ENCODE measurements at regions not wholly inside any gene's neighbourhood (a gene's known extent, or its start where the extent isn't known, plus 50 kb on each side); places are given as distances from the start of the nearest gene placed in this dataset.

DNA sequence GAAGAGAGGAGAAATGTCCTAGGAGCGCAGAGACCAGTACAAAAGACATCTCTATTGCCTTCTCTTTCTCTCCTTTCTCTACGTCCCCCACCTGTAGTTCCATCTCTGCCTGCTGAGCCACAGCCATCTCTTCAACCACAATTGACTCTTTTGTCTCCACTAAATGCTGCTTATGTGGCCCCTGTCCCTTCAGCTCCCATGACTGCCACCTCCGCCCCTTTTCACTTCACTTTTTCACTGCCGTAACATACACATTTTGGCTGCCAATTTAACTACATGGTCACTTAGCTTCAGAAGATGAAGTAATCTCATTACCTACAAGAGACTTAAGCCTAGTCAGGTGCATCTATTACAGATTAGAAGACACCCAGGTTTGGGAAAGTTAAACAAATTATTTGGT, 81.9 kb downstream of the MZT1 start:
- no peaks in the 10 kb centered on the region for H3F3A ChIP-seq (replicated peaks; ENCODE audit: insufficient read depth)
- no peak overlapping the region for H3K4me2 ChIP-seq
- no peaks in the 10 kb centered on the region for H3K79me2 ChIP-seq (ENCODE audit: insufficient read depth)
- ChIA-PET CTCF (interaction anchor here (0.7 to 1.3 kb wide), 2 partner anchors 28 to 92 kb away, joined by 3 read pairs; no protein-coding TSS in a partner anchor), POLR2A (no interaction called here)
- H3K27ac ChIP-seq (ENCODE audit: low read depth in 2 of 2, low read length in 1 of 2), result no peak overlapping the region
- TF ChIP-seq, protein P1, sequence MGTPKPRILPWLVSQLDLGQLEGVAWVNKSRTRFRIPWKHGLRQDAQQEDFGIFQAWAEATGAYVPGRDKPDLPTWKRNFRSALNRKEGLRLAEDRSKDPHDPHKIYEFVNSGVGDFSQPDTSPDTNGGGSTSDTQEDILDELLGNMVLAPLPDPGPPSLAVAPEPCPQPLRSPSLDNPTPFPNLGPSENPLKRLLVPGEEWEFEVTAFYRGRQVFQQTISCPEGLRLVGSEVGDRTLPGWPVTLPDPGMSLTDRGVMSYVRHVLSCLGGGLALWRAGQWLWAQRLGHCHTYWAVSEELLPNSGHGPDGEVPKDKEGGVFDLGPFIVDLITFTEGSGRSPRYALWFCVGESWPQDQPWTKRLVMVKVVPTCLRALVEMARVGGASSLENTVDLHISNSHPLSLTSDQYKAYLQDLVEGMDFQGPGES (IDR thresholded peaks at IDR 0.05; ENCODE audit: low read depth, low read length), result no peak
- TF ChIP-seq GATA2 (CRISPR knock-in tag; IDR thresholded peaks at IDR 0.05) (no peak), FOXJ3 (CRISPR knock-in tag; IDR thresholded peaks at IDR 0.05) (no peak), RCOR1 (IDR thresholded peaks at IDR 0.05; ENCODE audit: low read length) (no peak), POLR2AphosphoS5 (IDR thresholded peaks at IDR 0.05; ENCODE audit: low read depth, low read length) (no peak)
- TF ChIP-seq, protein P2, sequence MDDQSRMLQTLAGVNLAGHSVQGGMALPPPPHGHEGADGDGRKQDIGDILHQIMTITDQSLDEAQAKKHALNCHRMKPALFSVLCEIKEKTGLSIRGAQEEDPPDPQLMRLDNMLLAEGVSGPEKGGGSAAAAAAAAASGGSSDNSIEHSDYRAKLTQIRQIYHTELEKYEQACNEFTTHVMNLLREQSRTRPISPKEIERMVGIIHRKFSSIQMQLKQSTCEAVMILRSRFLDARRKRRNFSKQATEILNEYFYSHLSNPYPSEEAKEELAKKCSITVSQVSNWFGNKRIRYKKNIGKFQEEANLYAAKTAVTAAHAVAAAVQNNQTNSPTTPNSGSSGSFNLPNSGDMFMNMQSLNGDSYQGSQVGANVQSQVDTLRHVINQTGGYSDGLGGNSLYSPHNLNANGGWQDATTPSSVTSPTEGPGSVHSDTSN (IDR thresholded peaks at IDR 0.05), result no peak
- TF ChIP-seq, protein P3, sequence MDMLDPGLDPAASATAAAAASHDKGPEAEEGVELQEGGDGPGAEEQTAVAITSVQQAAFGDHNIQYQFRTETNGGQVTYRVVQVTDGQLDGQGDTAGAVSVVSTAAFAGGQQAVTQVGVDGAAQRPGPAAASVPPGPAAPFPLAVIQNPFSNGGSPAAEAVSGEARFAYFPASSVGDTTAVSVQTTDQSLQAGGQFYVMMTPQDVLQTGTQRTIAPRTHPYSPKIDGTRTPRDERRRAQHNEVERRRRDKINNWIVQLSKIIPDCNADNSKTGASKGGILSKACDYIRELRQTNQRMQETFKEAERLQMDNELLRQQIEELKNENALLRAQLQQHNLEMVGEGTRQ (IDR thresholded peaks at IDR 0.05; ENCODE audit: borderline replicate concordance, low read depth, low read length), result no peak
- no peaks in the 10 kb centered on the region for H3K27me3 ChIP-seq (ENCODE audit: insufficient read depth)
- DNase-seq, result no peak
- H3K9ac ChIP-seq, result no peak overlapping the region
- no peak overlapping the region for H2AFZ ChIP-seq (ENCODE audit: low read depth)
- no peaks in the 10 kb centered on the region for H4K20me1 ChIP-seq (ENCODE audit: insufficient read depth)
- H3K9me2 ChIP-seq, result no peaks in the 10 kb centered on the region
- no peaks in the 10 kb centered on the region for H3K4me1 ChIP-seq (ENCODE audit: control insufficient read depth in 1 of 2, insufficient read depth in 2 of 2, low read depth in 1 of 2, low read length in 1 of 2)
- H3K36me3 ChIP-seq (replicated peaks in 1 of 2; ENCODE audit: control insufficient read depth in 1 of 2, insufficient read depth in 2 of 2, low read length in 1 of 2), result no peaks in the 10 kb centered on the region
- no peaks in the 10 kb centered on the region for H3K9me3 ChIP-seq
- no peak overlapping the region for H3K4me3 ChIP-seq (ENCODE audit: low read depth in 2 of 2, low read length in 1 of 2)
- 66% methylated on average over 4 of the region's 4 CpGs for WGBS (ENCODE audit: low lambda C conversion rate)

DNA sequence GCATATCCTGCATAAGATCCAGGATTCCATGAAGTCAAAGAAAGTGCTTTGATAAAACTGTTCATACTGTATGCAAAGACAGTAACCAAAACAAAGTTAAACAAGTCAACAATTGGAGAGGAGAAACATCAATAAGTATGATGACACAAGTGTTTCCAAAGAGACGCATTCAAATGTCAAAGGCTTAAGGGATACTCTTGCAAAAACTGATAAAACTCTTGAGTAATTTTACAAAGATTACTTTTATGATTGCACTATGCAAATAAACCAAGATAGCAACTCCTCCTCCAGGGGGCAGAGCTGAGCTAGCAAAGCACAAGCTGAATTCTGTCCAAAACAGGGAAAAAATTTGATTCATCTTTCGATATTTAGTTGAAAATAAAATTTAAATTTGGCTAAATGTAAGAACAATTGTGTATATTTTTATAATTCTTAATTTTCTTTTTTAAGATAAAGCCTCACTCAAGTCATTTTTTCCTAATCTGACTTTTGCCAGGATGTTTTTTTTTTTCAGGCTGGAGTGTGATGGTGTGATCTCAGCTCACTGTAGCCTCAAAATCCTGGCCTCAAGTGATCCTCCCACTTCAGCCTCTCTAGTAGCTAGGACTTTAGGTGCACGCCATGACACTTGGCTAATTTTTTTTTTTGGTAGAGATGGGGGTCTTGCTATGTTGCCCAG, 84.0 kb downstream of the MZT1 start:
- ChIA-PET CTCF (interaction anchor here (0.7 to 3.1 kb wide), 11 partner anchors 8 to 163 kb away, joined by 3 to 13 read pairs (median 4); no protein-coding TSS in a partner anchor), POLR2A (no interaction called here)
- Histone ChIP-seq H3K36me3 (replicated peaks in 1 of 2; ENCODE audit: control insufficient read depth in 1 of 2, insufficient read depth in 2 of 2, low read length in 1 of 2) (no peaks in the 10 kb centered on the region), H3K79me2 (ENCODE audit: insufficient read depth) (no peaks in the 10 kb centered on the region), H2AFZ (ENCODE audit: low read depth) (no peak overlapping the region), H3K9me3 (no peaks in the 10 kb centered on the region), H3K9ac (no peak overlapping the region), H3K4me3 (ENCODE audit: low read depth in 2 of 2, low read length in 1 of 2) (no peak overlapping the region; a peak in 1 of 4 replicates), H3K9me2 (no peaks in the 10 kb centered on the region), H3K4me2 (no peak overlapping the region), H3K4me1 (ENCODE audit: control insufficient read depth in 1 of 2, insufficient read depth in 2 of 2, low read depth in 1 of 2, low read length in 1 of 2) (no peaks in the 10 kb centered on the region), H4K20me1 (ENCODE audit: insufficient read depth) (no peaks in the 10 kb centered on the region), H3K27me3 (ENCODE audit: insufficient read depth) (no peaks in the 10 kb centered on the region), H3K27ac (ENCODE audit: low read depth in 2 of 2, low read length in 1 of 2) (no peak overlapping the region), H3F3A (replicated peaks; ENCODE audit: insufficient read depth) (no peaks in the 10 kb centered on the region)
- DNase-seq, result peak; percentile 22
- TF ChIP-seq, protein P2 (IDR thresholded peaks at IDR 0.05), result no peak
- TF ChIP-seq SMC3 (IDR thresholded peaks at IDR 0.05; ENCODE audit: low read depth, low read length), result peak; percentile 42
- TF ChIP-seq RAD21 (IDR thresholded peaks at IDR 0.05; ENCODE audit: low read length), result peak; percentile 62
- TF ChIP-seq, protein P4, sequence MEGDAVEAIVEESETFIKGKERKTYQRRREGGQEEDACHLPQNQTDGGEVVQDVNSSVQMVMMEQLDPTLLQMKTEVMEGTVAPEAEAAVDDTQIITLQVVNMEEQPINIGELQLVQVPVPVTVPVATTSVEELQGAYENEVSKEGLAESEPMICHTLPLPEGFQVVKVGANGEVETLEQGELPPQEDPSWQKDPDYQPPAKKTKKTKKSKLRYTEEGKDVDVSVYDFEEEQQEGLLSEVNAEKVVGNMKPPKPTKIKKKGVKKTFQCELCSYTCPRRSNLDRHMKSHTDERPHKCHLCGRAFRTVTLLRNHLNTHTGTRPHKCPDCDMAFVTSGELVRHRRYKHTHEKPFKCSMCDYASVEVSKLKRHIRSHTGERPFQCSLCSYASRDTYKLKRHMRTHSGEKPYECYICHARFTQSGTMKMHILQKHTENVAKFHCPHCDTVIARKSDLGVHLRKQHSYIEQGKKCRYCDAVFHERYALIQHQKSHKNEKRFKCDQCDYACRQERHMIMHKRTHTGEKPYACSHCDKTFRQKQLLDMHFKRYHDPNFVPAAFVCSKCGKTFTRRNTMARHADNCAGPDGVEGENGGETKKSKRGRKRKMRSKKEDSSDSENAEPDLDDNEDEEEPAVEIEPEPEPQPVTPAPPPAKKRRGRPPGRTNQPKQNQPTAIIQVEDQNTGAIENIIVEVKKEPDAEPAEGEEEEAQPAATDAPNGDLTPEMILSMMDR (IDR thresholded peaks at IDR 0.05), result peak; percentile 87
- WGBS (ENCODE audit: low lambda C conversion rate), result 25% methylated on average over 3 of the region's 3 CpGs

Data from SK-N-SH (cell line).